ENCODE measurements at regions not wholly inside any gene's neighbourhood (a gene's known extent, or its start where the extent isn't known, plus 50 kb on each side); places are given as distances from the start of the nearest gene placed in this dataset.

DNA sequence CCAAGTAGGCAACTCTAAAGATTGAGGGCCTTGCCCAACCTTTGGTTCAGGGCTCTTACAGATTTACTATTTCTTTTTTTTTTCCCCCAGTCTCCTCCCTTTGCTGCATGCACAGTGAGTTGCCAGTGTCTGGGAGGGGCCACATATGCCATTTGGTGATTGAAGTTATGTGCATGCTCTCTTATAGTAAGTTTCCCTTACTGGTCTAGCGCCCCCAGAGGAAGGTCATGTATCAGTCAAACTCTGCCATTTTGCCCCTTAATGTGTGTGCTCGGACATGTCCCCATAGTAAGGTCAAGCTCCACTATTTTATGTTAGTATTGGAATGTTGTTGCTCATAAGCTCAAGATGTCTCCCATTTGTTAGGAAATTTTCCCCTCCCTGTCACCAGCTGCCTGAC, 1138.0 kb upstream of the SLC10A2 start:
- DNase-seq = no peak

DNA sequence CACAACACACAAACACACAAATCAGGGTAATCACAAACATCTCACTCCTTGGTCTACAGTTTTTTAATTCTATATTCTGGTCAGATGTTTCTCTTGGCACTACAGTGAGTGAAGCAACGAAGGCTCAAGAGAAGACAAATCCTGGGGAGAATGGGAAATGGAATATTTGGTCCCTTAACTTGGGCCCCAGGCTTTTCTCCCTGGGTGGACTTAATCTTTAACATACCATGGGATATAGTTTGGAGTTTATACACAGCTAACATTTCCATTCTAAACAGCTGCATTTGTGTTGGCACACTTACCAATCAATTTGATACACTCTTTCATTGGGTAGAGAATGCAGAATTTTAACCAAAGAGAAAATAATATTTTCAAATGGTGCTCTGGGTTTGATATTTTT, 1132.6 kb upstream of the SLC10A2 start:
- DNase-seq = no peak

DNA sequence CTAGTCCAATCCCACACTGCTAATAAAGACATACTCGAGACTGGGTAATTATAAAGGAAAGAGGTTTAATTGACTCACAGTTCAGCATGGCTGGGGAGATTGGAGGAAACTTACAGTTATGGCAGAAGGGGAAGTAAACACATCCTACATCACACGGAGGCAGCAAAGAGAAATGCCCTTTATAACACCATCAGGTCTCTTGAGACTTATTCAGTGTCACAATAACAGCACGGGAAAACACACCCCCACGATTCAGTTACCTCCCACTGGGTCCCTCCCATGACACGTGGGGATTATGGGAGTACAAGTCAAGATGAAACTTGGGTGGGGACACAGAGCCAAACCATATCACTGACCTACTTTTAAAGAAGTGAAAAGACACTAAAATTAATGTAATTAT, 1130.4 kb upstream of the SLC10A2 start:
- DNase-seq = no peak

DNA sequence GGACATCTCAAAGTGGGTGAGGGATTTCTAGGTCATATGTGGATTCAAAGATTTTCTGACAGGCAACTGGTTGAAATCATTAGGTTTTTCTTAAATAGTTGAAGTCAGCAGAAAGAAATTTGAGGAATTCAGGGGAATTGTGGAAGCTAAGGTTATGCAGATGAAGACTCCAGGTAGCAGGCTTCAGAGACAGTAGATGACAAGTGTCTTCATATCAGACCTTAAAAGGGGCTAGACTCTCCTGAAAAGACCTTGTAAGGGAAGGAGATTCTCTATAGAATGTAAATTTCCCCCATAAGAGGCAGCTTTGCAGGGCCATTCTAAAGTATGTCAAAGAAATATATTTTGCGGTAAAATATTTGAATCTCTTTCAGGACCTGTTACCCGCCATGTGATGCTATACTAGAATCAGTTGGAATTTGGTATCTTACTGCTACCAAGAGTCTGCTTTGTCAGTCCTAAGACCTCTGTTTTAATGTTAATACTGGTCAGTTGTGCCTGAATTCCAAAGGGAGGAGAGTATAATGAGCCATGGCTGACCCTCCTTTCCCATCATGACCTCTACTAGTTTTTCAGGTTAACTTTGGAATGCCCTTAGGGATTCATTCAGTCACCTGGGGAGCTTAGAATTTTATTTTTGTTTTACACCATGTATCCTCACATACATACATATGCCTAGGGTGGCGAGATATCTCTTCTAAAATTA, 1115.5 kb upstream of the SLC10A2 start:
- no peak for DNase-seq

DNA sequence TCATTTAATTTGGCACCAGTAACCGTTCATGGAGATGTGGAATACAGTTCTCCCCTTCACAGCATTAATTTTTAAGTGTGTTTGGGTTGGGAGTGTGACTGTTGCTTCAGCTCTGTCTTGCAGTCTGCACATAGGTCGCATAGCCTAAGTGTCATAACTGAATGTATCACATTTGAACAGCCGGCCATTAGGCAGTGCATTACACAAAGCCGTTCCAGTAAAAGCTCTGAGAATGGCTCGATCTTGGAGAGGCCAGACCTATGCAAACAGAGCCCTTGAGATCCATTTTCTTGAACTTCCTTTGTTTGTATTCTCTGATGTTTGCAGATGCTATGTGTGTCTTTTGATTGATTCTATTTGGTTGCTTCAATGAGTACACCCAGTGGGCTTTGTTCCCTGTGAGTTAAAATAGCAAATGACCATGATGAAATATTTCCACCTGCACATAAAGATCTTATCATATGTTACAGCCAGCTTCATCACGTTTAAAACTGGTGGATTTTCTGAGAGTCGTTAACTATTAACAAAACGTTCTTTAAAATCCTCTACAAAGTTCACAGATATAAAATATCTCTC, 1104.9 kb upstream of the SLC10A2 start:
- no peak for DNase-seq

DNA sequence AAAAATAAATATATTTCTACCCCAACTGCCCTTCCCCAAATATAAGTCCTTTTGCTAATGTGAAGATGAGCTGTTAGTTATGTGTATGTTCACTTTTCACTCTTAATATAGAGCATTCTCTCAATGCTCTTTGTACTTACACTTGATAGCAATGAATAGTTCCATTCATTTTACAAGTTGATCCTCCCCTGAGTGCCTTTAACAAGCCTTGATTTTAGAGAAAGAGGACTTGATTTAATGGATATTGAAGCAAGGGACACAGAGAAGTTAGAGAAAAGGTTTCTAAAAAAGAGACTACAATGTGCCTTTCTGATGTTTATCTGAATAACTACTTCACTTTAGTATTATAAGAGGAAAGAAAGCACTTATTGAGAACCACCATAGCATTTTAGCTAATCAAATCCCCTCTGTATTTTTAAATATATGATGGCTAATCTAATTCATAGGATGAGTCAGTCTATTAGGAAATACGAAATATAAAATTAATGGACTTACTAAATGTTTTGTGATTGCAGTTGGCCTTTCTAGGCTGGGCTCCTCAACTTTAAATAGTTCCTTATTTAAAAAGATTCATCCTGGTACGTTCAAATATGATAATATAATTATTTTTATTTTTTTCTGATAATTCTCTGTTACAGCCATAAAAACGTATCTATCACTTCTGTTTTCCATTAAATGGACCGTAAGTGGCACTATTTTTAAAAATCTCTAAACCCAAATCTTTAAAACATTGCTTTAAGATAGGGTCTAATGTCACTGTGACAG, 1097.8 kb upstream of the SLC10A2 start:
- no peak for DNase-seq

DNA sequence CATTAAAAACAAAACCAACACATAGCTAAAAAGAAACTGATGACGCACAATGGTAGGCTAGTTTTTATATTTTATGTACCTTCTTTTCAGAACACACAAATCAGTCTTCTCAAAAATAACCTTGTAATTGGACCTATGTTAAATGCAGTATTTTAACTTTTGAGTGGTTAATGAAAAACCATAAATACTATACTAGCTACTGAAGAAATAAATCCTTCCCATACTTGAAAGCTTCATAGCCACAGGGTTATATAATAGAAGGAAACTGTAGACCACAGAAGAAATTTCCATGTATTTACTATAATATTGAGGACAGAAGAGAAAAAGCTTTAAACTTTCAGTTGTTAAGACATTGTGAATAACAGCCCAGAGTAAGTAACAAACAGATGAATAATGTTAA, 1094.3 kb upstream of the SLC10A2 start:
- no peak for DNase-seq

DNA sequence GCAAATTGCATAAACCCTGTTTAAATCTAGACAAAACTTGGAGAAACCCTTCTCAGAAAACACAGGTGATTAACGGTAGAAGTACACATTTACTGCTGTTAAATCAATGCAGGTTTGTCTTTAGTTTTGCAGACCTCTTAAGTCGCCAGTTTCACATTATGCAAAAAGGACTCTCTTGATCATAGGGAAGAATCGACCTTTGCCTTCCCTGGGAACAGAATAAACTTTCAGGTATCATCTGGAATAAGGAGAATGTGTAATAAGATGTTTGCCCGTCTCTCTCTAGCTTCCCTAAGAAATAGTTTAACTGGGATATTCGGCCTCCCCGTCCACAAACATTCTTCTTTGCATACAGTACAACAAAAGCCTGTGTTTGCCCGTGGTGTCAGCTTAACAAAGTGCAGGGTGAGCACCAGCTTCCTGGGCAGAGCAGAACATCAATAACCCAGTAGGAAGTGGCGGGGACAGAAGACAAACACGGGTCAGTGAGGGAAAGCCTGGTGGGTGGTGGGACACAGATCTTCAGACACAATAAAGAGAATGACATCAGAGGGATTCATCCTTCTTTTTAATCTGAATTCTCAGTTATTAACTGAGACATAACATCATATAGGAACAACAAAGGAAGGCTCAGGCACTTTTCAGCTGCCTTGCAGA, 1077.7 kb upstream of the SLC10A2 start:
- DNase-seq = no peak

DNA sequence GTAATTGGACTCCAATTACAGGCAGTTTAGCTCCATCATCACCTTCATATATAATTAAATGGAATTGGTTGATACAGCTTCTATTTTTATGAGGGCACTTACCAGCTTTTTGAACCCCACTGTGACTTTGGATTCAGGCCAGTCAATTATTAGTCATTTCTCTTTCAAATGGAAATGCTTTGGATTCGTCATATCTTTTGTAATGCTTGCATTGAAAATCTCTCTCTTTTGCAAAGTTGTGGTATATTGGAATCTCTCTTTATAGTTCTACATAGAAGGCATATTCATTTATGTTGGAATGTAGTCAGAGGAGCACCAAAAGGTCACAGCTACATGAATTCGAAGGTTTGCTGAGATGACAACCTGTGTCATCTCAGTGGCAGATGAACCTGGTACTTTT, 1074.3 kb upstream of the SLC10A2 start:
- no peak for DNase-seq

DNA sequence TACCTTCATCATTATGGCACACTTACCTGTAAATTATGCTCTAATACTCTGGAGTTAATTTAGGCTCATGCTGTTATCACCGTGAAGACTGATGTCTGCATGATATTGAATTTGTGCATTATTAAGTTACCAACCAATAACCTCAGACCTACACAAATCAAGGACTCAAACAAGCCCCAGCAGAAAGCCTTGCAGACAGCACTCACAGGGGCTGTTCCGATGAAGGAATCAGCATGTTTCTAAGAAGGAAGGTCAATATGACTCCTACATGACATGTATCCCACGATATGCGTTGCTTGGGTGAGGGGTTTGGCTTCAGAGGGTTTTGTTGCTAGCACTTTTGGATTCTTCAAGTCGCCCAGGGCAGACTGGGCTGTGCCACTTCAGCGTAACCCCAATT, 1071.2 kb upstream of the SLC10A2 start:
- no peak for DNase-seq

DNA sequence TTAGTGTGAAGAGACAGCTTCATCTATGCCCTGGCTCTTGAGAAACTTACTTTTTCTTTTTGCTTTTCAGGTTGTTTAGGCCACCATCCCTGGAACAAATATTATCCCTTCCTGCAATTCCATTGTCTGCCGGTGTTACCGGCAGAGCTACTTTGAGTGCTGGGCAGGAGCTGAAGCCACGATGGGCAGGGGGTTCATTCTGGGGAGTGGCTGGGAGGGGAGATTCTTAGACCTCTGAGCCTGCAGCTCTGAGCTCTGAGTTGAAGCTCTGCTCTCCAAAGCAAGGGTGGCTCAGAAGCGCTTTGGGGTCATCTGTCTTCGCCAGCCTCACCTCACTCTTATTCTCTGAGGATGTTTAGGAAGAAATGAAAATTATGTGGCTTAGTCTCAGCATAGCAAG, 1066.6 kb upstream of the SLC10A2 start:
- no peak for DNase-seq

DNA sequence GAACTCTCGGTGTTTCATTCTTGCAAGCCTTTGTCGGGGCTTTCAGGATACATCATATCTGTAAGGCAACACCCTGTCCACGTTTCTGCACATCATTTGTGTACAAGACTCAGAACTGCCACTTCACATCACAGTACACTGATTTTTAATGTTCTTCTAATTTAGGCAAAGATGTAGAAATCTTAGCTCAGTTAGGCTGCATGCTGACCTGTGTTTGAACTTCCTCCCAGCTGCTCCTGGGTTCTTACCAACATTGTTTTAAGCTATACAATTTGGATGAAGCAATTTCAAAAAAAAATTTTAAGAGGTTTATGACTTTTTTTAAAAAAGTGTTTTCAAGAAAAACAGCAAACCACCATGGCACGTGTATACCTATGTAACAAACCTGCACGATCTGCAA, 1047.9 kb upstream of the SLC10A2 start:
- DNase-seq = no peak

DNA sequence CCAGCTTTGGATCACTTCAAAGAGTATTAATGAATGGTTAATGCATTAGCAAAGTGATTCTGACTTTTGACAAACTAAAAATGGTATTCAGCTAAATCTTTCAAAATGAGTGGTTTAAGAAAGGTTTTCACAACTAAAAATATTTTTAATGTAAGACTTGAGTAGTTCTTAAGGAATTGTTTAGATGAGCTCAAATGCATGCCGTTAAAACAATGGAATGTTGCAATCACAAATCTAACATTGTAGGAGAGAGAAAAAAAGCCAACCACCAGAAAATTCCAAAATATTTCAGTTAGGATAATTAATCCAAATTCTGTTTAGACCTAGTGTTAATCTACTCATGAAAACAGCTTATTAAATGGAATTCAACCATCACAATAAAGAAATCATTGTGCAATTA, 1044.8 kb upstream of the SLC10A2 start:
- DNase-seq = no peak

DNA sequence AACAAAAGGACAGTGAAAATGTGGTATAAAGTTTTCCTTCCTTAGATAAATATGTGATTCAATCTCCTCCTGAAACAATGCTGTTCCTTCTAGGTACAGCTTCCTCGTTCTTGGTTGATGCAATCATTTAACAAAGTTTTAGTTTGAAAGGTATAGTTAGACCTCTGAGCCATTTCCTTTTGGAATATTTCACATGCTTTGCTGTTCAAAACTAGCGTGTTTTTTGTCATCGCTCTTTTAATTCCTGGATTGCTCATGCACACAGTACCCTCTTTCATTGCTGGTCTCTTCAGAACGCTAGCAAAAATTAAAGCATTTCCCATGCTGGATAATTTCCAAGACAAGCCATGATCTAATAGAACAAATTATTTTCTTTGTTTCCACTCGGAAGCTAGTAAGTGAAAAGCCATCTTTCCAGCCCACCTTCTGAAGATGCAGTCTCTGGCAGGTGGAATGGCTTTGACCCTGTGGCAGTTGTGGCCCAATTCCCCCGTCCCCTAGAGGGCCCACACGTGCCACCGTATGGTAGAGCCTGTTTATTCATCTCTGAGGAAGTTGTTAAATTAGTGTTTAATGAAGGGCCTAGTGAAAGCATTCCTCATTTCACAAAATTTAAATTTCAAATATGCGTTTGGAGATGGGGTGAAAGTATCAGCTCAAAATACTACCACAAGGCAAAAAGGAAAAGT, 1040.6 kb upstream of the SLC10A2 start:
- no peak for DNase-seq

DNA sequence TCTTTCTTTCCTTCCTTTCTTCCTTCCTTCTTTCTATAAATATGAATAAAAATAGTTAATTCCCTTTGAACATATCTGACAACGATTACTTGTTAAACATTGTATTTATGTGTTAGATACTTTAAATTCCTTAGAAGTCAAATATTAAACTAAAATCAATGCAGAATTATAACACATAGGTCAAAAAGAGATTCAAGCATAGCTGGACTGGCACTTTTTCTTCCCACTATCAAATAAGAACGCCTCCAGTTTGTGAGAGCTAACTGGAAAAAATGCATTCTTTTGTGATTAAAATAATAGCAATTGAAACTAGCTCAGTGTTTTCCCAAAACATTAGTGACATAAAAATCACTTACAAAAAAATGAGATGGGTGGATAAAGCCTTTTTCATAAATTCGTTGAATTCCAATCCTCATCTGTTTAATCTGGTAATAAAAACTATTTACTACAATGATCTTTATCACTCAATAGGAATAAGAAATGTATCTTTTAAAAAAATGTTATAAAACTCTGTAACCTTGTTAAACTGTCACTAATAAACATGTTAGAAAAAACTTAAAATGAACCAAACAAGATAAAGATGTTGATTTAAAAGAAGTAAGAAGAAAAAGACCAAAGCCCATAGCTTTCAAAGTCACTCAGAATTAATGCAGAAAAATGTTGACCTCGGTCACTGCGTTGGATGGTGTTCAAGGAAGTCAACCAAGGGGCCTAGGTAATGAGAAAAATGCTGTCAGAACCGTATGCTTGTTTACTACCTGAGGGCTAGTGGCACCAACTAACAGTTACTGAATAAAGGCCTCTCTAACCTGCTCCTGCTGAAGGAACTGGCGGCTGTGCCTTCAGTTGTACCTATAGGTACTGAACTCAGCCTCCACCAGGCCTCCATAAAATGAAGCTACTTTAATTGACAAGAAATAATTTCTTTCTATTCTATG, 1039.5 kb upstream of the SLC10A2 start:
- no peak for DNase-seq

DNA sequence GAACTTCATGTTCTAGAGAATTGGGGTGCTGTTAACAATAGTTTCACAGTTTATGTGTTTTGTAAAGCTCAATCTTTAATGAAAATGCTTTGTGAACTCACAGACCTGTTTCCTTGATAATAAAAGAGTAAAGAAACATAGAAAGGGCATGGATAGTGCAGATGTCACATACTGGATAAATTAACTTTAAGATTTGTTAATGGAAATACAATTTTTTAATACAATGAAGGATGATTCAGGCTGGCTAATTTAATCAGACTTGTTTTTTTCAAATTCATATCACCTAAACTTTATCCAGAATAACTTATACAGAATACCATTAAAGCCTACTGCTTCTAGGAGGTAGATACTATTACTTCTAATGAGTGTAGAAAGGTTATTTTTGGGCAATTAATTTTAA, 1033.5 kb upstream of the SLC10A2 start:
- no peak for DNase-seq

DNA sequence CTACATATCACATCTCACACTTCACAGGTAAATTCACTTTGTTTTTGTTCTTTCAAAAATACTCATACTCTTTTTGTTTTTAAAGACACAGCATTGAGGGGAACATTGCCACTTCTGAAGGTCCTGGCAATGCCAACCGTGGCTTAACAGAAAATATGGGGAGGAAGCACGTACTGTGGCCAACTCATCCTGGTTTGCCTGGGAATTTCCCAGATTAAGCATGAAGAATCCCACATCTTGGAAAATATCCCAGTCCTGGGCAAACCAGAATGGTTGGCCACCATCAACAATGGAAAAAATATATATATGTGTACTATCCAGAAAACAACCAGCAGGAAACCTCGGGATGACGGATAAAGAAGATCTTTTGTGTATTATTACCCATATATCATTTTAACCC, 1032.2 kb upstream of the SLC10A2 start:
- no peak for DNase-seq

DNA sequence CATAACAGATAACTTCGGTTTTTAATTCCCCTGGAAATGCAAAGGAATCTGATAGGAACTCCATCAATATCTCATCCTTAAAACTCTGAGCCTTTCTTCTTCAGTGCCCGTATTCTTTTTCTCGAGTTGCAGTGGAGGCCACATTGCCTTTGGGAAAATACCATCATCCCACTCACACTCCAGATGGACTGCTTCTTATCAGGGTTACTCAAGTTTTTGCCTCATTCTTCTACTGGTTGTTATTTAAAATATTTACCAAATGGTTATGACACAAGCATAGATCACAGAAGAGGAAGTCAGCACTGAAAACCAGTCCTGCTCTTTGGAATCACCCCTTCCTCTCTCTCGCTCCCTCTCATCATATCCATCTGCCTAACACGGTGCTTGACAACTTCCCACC, 1020.5 kb upstream of the SLC10A2 start:
- no peak for DNase-seq

DNA sequence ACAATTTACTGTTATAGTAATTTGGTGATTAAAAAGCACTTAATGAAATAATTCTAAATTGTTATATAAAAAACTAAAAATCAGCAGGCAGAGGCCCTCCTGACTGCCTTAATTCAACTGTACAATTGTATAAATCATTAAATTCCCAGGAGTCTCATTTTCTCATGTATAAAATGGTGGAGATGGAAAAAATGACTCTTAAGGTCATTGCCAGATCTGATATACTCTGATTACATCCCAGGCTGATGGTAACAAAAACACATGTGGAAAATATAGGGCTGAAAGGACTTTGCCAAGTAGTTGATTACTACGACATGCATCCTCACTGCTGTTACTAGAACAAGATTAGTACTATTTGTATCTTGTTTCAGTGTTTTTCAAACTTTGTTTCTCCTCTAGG, 1020.0 kb upstream of the SLC10A2 start:
- DNase-seq = no peak

DNA sequence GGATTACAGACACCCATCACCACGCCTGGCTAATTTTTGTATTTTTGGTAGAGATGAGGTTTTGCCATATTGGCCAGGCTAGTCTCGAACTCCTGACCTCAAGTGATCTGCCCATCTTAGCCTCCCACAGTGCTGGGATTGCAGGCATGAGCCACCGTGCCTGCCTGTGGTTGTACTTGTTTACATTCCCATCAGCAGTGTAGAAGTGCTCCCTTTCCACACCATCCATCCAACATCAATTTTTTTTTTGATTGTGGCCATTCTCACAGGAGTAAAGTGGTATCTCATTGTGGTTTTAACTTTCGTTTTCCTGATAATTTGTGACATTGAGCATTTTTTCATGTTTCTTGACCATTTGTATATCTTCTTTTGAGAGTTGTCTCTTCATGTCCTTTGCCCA, 1019.4 kb upstream of the SLC10A2 start:
- DNase-seq = no peak

DNA sequence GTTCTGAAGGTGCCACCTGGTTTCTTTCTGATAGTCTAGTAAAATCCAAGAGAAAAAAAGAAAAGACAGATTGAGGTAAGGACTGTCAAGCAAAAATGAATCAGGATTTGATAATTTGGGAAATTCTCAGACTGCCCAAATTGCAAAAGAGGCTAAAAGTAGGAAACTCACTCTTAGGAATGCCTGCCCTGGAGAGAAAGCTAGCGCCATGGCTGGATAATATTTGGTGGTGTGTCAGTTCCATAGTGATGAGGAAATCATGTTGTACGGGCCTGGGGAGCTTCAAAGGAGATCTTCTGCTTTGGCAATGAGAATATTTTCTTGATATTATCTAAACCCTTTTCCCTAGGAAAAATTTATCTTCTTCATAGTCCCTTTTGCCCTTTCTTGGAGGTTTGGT, 1008.1 kb upstream of the SLC10A2 start:
- DNase-seq = no peak

DNA sequence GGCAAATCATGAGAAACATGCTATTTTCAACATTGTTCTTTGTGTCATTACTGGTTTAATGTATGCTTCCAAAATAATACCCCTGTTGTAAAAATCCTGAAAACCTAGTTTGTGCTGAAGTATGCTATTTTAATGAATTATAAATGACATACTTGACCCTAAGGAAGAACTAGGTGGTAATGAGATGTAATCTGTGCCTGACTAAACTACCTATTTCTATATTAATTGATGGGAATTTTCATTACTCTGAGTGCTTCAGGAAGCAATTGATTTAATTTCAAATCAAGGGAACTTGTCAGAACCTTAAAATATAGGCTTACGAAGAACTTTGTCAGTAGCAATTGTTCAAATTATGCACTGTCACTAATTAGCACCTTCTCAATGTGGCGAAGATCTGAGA, 1005.6 kb upstream of the SLC10A2 start:
- DNase-seq = no peak
